Activated naive CD8-positive, alpha-beta T cell (primary cell): ENCODE measurements at regions not wholly inside any gene's neighbourhood (a gene's known extent, or its start where the extent isn't known, plus 50 kb on each side); places are given as distances from the start of the nearest gene placed in this dataset.
"Not testable (repeated sequence)": the region's sequence is repeated elsewhere in the genome, so short reads cannot be mapped to it uniquely, and the experiment has no call there.

Source experiments
- H3K27ac Mint-ChIP-seq: one replicate; pipeline ENCODE4 v1.8.0; 2021; ENCODE audit warnings: mixed read lengths
- H3K27me3 Mint-ChIP-seq: one replicate; pipeline ENCODE4 v1.8.0; 2021; ENCODE audit warnings: mixed read lengths
- H3K36me3 Mint-ChIP-seq: one replicate; pipeline ENCODE4 v1.8.0; 2021; ENCODE audit warnings: mixed read lengths
- H3K4me1 Mint-ChIP-seq: one replicate; pipeline ENCODE4 v1.8.0; 2021; ENCODE audit warnings: low read depth, mixed read lengths
- H3K4me3 Mint-ChIP-seq: one replicate; pipeline ENCODE4 v1.8.0; 2021; ENCODE audit warnings: mild to moderate bottlenecking, mixed read lengths
- H3K9me3 Mint-ChIP-seq: one replicate; pipeline ENCODE4 v1.8.0; 2021; ENCODE audit warnings: low read depth, mixed read lengths

- H3K4me1 Mint-ChIP-seq = peaks cover 7% of the 10 kb centered on the region
- no peaks in the 10 kb centered on the region for H3K36me3 Mint-ChIP-seq
- H3K27me3 Mint-ChIP-seq = no peaks in the 10 kb centered on the region
- no peaks in the 10 kb centered on the region for H3K9me3 Mint-ChIP-seq
- H3K27ac Mint-ChIP-seq = no peak overlapping the region
- H3K4me3 Mint-ChIP-seq = no peak overlapping the region
Measured at GRCh38 chr1:229164348-229164747, 106.6 kb upstream of the RAB4A start.

- no peak overlapping the region for H3K4me3 Mint-ChIP-seq
- H3K9me3 Mint-ChIP-seq = no peaks in the 10 kb centered on the region
- peaks cover 7% of the 10 kb centered on the region for H3K4me1 Mint-ChIP-seq
- no peaks in the 10 kb centered on the region for H3K27me3 Mint-ChIP-seq
- no peaks in the 10 kb centered on the region for H3K36me3 Mint-ChIP-seq
- H3K27ac Mint-ChIP-seq = no peak overlapping the region
Measured at GRCh38 chr1:229164836-229165735, 105.8 kb upstream of the RAB4A start.

DNA sequence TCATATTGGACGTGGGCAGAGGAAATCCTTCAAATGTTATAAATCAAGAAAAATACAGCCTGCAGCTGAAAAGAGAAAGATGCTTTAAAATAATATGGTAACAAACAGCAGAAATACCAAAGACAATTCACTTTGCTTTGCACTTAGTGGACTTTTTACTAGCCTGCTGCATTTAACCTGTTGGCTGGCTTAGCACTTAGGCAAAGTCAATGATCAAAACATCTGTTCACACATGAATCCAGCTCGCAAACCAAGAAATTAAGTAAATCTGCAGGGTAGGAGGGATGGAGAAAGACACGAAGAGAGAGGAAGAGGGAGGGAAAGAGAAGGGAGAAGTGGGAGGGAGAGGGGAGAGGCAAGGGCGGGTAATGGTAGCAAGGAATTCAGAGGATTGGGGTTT, 103.6 kb upstream of the RAB4A start:
- Mint-ChIP-seq H3K27ac (no peak overlapping the region), H3K27me3 (no peaks in the 10 kb centered on the region), H3K9me3 (no peaks in the 10 kb centered on the region), H3K36me3 (no peaks in the 10 kb centered on the region), H3K4me3 (no peak overlapping the region), H3K4me1 (peaks cover 7% of the 10 kb centered on the region)

- Mint-ChIP-seq H3K27ac (no peak overlapping the region), H3K9me3 (no peaks in the 10 kb centered on the region), H3K4me1 (peaks cover 6% of the 10 kb centered on the region), H3K4me3 (no peak overlapping the region), H3K27me3 (no peaks in the 10 kb centered on the region), H3K36me3 (no peaks in the 10 kb centered on the region)
Measured at GRCh38 chr1:229169399-229169798, 101.5 kb upstream of the RAB4A start.

DNA sequence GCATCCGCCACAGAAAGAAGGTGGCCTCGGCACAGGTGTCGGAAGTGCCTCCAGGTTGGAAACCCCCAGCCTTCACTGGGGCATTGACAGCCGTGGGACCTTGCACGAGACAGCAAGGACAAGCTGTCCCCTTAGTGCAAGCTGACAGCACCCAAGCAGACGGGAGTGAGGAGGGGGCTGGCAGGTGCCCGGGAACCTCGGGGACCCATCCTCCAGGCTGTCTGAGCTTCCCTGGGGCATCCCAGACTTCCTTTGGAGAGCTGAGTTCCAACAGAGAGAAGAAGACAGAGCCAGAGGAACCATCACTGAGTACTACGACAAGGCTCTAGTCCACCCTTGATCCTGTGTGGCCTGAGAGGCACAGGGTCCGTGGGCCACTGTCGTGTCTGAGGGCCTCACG, 100.6 kb upstream of the RAB4A start:
- Mint-ChIP-seq H3K4me1 (peaks cover 2% of the 10 kb centered on the region), H3K4me3 (no peak overlapping the region), H3K27me3 (no peaks in the 10 kb centered on the region), H3K36me3 (no peaks in the 10 kb centered on the region), H3K9me3 (no peaks in the 10 kb centered on the region), H3K27ac (no peak overlapping the region)

GRCh38 chr1:229170778-229171505, 100.0 kb upstream of the RAB4A start:
- Mint-ChIP-seq H3K4me3 (no peak overlapping the region), H3K27ac (no peak overlapping the region), H3K9me3 (no peaks in the 10 kb centered on the region), H3K36me3 (no peaks in the 10 kb centered on the region), H3K4me1 (no peaks in the 10 kb centered on the region), H3K27me3 (no peaks in the 10 kb centered on the region)

- Mint-ChIP-seq H3K9me3 (no peaks in the 10 kb centered on the region), H3K36me3 (no peaks in the 10 kb centered on the region), H3K4me3 (no peak overlapping the region), H3K27me3 (no peaks in the 10 kb centered on the region), H3K4me1 (no peaks in the 10 kb centered on the region), H3K27ac (no peak overlapping the region)
Measured at GRCh38 chr1:229171934-229172333, 99.0 kb upstream of the RAB4A start.

DNA sequence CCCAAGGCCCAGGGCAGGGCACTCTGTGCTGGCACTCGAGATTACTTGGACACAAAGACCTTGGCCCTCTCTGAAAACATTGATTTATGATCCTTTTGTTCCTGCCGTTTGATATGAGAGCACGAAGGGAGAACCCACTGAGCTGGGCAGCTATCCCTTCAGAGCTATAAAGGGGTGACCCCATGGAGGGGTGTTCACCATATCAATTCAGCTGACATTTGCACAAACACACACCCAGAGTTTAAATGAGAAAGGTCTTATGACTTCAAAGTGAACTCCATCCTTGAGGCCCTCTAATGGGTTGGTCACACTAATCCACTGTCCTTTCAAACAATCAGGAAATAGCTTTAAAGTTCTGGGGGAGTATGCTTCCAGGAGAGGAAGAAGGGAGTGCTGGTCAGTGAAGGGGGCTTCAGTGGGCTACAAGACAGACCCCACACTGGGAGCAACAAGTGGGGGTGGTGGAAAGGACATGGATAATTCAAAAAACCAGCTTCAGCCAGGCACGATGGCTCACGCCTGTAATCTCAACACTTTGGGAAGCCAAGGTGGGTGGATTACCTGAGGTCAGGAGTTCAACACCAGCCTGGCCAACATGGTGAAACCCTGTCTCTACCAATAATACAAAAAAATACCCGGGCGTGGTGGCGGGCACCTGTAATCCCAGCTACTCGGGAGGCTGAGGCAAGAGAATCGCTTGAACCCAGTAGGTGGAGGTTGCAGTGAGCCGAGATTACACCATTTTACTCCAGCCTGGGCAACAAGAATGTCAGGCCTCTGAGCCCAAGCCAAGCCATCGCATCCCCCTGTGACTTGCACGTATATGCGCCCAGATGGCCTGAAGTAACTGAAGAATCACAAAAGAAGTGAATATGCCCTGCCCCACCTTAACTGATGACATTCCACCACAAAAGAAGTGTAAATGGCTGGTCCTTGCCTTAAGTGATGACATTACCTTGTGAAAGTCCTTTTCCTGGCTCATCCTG, 97.1 kb upstream of the RAB4A start:
- not testable (repeated sequence) for H3K4me3 Mint-ChIP-seq, H3K9me3 Mint-ChIP-seq, H3K36me3 Mint-ChIP-seq, H3K27me3 Mint-ChIP-seq, H3K27ac Mint-ChIP-seq, H3K4me1 Mint-ChIP-seq

- H3K9me3 Mint-ChIP-seq, H3K4me1 Mint-ChIP-seq, H3K4me3 Mint-ChIP-seq, H3K36me3 Mint-ChIP-seq, H3K27me3 Mint-ChIP-seq, H3K27ac Mint-ChIP-seq: not testable (repeated sequence)
Measured at GRCh38 chr1:229175297-229175696, 95.6 kb upstream of the RAB4A start.

GRCh38 chr1:229176457-229176856, 94.5 kb upstream of the RAB4A start:
- H3K36me3 Mint-ChIP-seq, H3K4me1 Mint-ChIP-seq, H3K27ac Mint-ChIP-seq, H3K4me3 Mint-ChIP-seq, H3K27me3 Mint-ChIP-seq, H3K9me3 Mint-ChIP-seq: not testable (repeated sequence)

GRCh38 chr1:229180161-229180560, 90.8 kb upstream of the RAB4A start:
- Mint-ChIP-seq H3K27ac (no peak overlapping the region), H3K4me3 (no peak overlapping the region), H3K36me3 (no peaks in the 10 kb centered on the region), H3K4me1 (no peaks in the 10 kb centered on the region), H3K27me3 (no peaks in the 10 kb centered on the region), H3K9me3 (no peaks in the 10 kb centered on the region)

- Mint-ChIP-seq H3K4me3 (no peak overlapping the region), H3K4me1 (peaks cover 3% of the 10 kb centered on the region), H3K27me3 (no peaks in the 10 kb centered on the region), H3K9me3 (no peaks in the 10 kb centered on the region), H3K36me3 (no peaks in the 10 kb centered on the region), H3K27ac (no peak overlapping the region)
Measured at GRCh38 chr1:229181419-229181818, 89.5 kb upstream of the RAB4A start.

GRCh38 chr1:229183588-229183987, 87.3 kb upstream of the RAB4A start:
- Mint-ChIP-seq H3K9me3 (no peaks in the 10 kb centered on the region), H3K4me3 (no peak overlapping the region), H3K36me3 (no peaks in the 10 kb centered on the region), H3K27me3 (no peaks in the 10 kb centered on the region), H3K4me1 (peaks cover 8% of the 10 kb centered on the region), H3K27ac (no peak overlapping the region)

DNA sequence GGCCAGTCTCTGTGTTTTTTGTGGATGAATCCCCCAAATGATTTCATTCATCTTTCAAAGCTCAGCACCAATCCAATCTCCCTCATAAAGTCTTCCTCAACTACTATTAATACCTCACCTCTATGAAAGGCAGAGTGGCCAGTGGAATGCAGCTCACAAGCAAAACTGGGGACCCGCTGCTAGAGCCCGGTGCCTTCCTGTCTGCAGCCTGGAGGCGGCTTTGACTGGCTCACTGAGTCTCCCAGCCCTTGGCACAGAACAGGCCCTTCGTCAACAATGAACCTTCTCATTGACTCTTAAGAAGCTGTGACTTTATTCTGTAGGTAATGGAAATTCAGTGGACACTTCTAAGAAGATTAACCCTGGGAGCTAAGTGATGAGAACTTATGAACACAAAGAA, 86.8 kb upstream of the RAB4A start:
- no peak overlapping the region for H3K27ac Mint-ChIP-seq

DNA sequence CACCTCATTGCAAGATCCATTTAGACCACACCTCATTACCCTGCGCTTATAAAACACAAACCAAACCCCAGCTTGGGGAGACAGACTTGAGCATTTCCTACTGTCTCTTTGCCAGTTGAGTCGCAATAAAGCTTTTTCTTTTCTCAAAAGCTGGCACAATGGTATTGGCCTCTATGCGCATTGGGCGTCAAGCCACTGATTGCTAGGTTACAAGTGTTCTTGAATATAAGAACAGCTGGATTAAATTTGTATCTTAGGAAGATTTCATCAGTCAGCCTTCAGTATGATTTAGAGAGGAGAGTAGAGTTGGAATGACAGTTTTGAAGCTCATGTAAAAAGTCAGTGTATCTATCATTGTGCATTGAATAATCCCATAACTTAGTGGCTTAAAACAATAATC, 84.9 kb upstream of the RAB4A start:
- Mint-ChIP-seq H3K9me3 (no peaks in the 10 kb centered on the region), H3K4me1 (peaks cover 8% of the 10 kb centered on the region), H3K27ac (no peak overlapping the region), H3K27me3 (no peaks in the 10 kb centered on the region), H3K36me3 (no peaks in the 10 kb centered on the region), H3K4me3 (no peak overlapping the region)

More for the DNA sequence above, 86.8 kb upstream of the RAB4A start:
- Mint-ChIP-seq H3K36me3 (no peaks in the 10 kb centered on the region), H3K27me3 (no peaks in the 10 kb centered on the region), H3K9me3 (no peaks in the 10 kb centered on the region), H3K4me1 (peaks cover 8% of the 10 kb centered on the region), H3K4me3 (no peak overlapping the region)
